Right lung (tissue), 2 donors: ENCODE measurements at regions not wholly inside any gene's neighbourhood (a gene's known extent, or its start where the extent isn't known, plus 50 kb on each side); places are given as distances from the start of the nearest gene placed in this dataset.

Experiments used
- DNase-seq, 2 donors: peaks; one replicate each; pipeline ENCODE4 v3.0.0-alpha.2; 2013

DNA sequence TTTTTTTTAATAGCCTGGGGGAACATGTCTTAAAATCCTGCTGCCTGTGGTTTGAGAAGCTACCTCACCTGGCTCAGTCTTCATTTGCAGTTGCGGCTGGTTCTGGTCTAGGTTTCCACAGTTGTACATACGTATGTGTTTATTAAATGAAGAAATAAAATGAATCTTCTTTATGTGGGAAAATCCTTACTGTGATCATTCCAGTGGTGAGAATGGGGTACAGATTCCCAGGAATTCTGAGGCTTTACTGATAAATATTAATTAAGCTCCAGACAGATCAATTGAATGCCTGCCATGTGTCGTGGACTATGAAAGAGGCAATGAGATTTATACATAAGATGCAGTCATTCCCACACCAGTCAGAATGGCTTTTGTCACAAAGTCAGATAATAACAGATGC lies 356.1 kb upstream of the GRM7 start:
- DNase-seq: no peak

DNA sequence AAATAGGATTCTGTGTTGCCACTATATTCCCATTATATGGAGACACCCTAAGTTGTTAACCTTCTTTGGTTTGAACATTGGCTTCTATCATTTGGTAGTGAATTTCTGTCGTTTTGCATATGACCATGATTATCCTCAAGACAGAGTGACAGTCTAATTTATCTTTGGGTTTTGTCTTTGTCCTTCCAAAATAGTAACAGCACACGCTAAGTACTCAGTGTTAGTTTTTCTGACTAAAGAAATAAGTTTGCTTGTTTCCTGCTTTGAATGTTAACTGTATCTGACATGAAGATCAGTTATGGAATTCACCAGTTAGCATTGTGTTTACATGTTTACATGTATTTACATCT lies 352.5 kb upstream of the GRM7 start:
- no peak for DNase-seq

DNA sequence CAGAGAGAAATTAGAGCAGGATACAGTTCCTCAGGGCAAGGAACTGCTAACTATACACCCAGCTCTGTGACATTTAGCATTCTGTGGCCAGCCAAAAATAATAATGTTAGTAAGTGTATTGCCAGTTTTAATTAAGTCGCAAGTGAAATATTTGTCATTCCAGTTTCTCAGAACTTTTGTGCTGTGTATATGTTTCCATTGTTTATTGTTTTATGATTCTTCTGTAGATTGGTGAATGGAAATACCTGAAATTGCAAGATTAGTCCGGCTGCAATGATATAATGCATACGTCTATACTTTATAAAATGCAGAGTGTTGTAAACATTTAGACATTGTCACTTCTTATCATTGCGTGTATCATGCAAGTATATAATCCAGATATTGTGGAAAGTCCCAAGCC lies 351.3 kb upstream of the GRM7 start:
- no peak for DNase-seq

DNA sequence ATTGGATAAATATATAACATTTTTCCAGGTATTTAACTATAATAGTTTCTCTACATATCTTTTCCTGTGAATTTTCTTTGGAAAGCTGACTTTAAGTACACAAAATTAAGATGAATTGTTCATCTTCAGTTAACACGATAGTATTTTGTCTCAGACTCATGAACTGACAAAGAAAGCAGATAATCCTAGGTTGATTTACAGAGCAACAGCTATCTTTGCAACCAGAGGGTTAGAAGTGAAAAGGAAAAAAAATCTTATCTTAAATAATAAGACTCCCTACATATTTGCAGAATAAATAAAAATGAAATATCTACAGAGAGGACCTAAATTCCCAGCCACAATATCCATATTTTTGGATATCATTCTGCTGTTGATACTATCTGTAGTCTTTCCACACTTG lies 350.2 kb upstream of the GRM7 start:
- no peak for DNase-seq

DNA sequence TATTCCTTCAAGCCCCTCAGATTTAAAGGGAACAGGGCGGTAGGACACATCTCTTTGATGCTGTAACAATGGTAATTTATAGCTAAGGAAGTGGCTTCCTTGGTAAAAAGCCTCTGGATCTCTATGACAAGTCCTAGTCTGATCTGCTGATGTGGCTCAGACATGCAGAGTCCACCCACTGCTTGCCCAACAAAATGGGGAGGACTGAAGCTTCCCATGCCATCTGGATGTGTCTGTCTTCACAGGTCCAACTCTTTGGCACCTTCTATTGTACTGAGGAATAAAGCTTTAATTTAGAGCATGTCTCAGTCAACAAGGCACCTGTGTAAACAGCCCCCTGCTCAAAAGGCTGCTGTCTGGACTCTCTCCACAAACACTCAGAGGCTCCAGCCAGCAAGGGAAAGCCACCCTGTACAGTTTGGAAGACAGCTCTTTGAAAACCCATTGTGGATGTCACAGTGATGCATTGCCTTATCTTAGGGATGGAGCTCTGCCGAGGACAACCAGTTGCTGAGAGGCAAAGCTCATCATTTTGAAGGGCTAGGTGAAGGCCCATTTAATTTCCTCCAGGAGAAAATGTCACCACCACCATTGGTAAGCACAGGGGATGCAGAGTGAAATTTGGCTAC lies 348.6 kb upstream of the GRM7 start:
- DNase-seq: no peak

DNA sequence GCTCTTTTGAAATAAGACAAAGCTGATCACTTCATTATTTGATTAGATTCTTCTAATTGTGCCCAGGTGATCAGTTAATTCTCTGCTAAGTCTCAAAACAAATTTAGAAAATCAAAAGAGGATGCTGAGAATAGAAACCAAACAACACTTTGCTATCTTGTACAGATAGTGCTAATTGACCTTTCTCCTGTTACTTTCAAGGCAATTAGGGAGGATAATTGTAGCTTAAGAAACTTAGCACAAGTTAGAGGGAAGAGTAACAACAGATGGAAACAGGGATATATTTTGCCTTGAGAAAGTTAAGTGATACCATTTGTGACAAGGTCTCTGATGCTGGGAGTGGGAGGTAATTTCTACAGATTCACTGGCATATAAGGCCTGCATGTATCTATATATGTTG lies 344.8 kb upstream of the GRM7 start:
- DNase-seq: no peak

DNA sequence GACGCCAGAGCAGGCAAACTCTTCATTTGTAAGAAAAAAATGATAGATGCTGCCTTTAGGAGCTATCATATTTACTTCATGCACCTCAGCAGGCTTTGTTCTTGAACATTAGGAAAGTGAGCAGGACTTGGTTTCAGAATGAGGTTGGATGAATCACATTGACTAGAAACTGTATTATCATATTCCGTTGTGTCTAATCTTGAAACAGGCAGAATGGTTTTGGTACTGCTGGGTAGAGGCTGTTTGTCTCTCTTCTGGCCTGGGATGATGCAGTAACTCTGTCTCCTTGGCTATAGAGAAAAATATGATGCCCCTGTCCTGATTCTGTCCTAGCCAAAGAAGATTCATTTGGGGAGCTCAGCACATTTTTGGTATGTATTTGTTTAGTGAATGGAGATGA lies 344.2 kb upstream of the GRM7 start:
- DNase-seq: no peak

DNA sequence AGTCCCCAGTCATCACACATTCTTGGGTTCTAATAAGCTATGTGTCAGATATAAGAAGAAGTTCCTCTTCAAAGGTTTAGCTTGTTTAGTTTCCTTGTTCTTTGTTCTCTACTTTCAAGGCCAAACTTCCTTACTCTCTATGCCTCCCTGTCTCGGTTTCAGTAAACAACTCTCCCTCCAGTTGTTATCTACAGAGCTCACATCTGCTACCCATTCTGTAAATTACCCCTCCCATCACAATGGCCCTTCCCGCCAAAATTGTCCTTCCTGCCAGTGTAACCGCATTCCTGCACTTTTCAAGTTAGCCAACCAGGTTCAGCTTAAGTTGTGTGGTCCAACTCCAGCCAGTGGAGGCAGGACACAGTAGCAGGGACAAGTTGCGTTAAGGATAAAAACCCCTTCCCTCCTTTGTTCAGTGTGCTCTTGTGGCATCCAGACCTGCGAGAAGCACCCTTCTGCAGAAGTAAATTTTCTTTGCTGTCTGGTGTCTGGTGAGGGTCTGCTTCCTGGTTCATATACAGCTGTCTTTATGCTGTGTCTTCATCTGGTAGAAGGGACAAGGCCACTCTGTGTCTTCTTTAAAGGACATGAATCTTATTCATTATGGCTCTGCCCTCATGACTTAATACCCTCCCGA lies 342.1 kb upstream of the GRM7 start:
- DNase-seq: no peak

DNA sequence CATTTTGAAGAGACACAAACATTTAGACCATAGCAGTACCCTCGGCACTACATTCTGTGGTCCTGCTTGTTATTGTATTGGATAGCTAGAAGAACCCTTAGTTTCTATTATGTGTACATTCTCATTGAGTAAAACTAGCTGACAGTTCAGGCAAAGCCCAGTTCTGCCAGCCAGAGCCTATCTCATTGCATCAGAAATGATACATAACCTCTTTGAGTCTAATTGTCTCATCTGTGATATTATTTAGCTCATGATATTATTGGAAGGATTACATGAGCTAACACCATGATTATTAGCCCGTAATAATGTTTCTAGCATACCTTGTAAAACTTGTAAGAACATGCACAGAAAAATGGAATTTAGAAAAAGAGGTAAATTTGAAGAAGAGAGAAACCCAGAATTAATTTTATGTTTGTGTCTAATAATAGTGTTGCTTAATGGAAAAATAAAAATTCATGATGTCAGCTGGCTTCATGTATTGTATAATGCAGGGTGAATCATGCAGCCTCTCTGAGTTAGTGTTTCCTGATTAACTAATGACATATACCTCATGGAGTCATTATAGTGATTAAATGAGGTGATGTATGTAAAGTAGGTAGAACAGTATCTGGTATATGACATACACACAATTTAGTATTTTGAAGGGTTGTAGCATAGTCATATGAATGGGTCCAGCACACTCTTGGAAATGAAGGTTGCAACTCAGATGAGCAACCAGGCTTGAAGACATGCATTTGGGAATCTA lies 339.4 kb upstream of the GRM7 start:
- DNase-seq: no peak

DNA sequence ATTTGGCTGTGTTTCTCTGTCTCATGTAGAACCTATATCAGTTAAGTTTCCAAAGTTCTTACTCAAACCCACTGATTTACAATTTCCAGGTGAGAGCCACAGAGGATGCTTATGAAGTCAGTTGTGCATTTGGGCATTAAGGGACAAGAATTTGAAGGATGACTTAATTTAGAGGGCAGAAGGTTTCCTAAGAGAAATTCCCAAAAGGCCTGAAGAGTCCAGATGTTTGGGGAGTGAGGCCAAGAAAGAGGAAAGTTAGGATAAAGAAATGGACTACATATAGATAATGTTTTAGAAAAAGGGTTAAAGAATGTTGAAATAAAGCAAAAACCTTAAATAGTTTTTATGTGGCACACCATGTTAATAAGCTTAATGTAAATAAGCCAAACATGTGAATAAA lies 338.7 kb upstream of the GRM7 start:
- no peak for DNase-seq

DNA sequence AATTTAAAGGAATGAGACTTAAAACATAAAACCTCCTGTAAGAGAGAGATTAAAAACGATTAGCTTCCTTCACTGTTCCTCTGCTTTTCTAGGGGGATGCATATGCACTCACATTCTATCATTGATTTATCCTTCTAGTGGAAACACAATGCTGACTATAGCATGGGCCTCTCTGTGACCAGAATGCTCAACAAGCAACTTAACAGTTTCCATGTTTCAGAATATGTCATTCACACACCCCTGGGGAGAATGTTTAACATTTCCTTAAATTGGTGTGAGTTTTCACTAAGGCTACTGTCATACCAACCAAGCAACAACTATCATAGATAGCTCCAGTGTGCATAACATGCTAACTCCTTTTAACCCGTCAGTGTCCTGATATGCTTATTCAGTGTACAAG lies 337.9 kb upstream of the GRM7 start:
- no peak for DNase-seq

DNA sequence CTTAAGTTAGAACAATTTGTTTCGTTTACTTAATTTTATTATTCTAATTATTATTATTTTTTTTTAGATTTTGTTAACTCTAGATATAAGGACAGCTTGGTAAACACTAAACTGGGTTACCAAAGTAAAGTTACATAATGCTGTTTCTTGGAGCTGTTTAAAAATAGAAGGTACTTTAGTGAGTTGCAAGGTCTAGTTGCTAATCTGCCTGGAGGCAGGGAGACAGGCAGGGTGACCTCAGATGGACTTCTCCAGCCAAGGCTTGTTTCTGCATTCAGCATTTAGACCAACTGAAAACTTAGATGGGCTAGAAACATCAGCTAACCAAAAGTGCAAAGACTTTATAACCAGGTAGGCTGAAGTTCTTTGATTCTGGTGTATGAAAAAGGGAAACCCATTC lies 336.4 kb upstream of the GRM7 start:
- no peak for DNase-seq

DNA sequence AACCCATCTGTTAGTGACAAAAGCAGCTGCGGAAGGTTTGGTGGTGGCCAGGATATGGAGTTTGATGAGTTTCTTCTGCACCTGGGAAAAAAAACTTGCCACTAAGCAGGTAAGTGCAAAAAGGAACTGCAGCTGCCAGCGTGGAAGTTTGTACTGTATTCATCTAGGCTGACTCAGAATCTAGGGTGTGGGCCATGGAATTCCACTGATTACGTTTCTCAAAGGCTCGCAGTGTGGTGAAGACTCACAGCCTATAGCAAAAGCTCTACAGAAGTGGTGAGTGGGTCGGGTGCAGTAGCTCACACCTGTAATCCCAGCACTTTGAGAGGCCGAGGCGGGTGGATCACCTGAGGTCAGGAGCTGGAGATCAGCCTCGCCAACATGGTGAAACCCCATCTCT lies 334.6 kb upstream of the GRM7 start:
- no peak for DNase-seq

DNA sequence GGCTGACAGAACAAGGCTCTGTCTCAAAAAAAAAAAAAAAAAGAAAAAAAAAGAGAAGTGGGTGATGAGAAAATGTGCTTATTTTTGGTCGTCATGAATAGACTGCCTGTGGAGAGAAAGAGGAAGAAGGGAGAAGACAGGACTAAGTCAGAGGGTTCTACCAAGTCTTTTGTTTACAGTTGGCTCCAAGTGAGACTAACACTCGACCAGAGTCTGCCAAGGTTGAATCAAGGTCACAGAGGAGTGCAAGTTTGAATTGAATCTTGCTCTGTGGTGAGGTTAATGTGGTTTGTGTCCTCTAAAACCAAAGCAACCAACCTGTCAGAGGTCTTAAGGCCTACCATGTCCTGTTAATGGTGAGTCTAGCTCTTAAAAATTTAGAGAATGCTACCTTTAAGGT lies 334.1 kb upstream of the GRM7 start:
- no peak for DNase-seq

DNA sequence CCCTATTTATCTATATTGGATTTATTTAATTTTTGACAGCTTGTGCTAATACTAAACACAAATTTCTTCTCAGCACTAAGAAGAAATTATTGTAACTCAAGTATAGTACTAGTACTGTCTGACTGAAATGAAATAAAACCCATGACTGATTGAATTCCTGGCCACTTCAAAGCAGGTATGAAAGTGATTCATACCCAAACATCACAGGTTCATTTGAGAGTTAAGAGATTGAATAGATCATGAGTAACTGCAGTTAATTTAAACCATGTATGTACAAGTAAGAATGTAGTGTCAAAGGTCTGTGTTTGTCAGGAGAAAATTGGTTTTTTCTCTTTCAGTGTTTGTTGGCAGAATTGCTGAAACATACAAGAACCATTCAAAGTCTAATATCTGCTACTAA lies 332.0 kb upstream of the GRM7 start:
- DNase-seq: no peak

DNA sequence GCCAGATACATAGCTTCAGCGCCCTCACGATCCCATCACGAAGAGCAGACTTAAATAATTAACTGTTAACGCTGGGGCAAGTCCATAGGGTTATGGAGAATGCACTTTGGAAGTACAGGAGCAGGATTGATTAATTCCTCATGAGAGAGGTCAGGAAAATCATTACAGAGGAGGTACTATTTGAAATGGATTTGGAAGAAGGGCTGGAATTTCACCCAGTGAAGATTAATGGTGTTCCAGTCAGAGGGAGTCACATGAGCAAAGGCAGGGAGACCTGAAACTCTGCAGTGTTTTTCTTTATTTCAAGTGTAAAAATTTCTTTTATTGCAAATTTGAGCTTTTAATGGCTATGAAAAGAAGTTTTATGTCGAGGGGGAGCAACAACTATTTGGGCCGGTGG lies 329.8 kb upstream of the GRM7 start:
- no peak for DNase-seq

DNA sequence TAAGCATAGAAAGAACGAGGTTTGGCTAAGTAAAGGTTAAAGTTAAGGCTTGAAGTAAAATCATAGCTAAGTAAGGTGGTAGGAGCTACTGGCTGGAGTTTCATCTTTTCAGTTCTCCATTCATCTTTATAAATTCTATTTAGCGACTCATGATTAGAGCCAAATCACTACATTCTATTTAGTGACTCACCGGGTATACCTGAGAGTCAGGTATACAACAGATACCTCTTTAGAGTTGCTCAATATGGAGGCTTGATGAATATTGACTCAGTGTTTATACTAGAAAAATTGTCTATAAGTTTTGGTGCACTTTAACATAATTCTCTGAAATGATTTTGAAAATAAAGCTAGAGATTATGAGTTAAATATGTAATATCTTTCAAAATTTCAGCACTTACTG lies 328.8 kb upstream of the GRM7 start:
- DNase-seq: no peak

DNA sequence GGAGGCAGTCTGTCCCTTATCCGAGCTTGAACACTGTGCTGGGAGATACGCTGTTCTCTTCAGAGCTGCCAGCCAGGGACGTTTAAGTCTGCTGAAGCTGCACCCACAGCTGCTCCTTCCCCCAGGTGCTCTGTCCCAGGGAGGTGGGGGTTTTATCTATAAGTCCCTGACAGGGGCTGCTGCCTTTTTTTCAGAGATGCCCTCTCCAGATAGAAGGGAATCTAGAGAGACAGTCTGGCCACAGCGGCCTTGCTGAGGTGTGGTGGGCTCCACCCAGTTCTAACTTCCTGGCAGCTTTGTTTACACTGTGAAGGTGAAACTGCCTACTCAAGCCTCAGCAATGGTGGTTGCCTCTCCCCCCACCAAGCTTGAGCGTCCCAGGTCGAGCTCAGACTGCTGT lies 319.9 kb upstream of the GRM7 start:
- no peak for DNase-seq

DNA sequence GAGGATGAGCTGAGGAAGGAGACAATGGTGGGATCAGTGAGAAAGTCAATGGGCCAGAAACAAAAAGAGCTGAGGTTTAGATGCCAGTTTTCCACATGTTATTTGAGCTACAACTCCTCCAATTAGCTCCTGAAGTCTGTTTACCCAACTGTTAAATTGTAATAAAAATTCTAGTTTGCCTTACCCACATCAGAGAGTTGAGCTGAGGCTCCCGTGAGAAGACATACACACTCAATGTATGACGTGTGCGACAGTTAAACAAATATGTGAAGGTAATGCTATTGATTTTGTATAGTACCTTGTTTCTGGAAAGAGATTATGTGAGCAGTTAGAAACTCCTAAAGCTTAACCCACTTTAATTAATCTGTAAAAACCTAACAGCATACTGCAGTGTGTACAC lies 318.1 kb upstream of the GRM7 start:
- DNase-seq: no peak

DNA sequence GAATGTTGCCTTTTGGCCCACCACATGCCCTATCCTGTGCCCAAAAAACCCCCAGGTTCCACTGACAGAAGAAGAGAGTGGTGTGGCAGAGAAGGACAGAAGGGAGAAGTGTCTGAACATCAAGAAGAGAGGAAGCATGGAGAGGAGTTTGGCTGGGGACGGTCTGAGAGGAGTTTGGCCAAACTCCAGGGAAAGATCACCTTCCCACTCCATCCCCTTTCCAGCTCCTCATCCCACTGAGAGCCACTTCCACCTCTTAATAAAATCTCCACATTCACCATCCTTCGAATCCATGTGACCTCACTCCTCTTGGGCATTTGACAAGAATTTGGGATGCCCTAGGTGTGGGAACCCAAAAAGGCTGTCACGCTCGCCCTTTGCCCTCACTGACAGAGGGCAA lies 311.6 kb upstream of the GRM7 start:
- DNase-seq: no peak

DNA sequence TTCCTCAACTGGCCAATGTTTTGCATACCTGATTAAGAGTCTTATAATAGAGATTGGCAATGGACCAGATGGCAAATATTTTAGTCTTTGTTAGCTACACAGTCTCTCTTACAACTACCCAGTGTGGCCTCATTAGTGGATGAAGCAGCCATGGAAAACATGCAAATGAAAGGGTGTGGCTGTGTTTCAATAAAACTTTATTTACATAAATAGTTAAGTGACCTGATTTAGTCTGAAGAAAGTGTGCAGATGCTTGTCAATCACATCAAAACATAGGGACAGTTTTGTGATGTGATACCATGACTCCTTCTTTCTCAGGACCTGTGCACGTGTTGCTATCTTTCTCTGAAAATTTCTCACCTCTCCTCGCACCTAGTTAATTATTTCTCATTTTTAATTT lies 309.8 kb upstream of the GRM7 start:
- no peak for DNase-seq

DNA sequence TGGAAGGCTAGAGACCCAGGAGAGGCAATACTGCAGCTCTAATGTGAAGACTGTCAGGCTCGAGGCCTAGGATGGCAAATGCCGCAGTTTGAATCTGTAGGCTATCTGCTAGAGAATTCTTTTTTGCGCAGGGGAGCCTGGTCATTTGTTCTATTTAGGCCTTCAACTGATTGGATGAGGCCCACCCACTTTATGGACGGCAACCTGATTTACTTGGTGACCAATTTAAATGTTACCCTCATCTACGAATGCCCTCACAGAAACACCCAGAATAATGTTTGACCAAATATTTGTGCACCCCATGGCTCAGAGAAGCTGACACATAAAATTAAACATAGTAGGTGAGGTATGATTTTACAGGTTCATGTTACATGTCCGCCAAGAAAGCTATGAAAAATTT lies 300.7 kb upstream of the GRM7 start:
- no peak for DNase-seq

DNA sequence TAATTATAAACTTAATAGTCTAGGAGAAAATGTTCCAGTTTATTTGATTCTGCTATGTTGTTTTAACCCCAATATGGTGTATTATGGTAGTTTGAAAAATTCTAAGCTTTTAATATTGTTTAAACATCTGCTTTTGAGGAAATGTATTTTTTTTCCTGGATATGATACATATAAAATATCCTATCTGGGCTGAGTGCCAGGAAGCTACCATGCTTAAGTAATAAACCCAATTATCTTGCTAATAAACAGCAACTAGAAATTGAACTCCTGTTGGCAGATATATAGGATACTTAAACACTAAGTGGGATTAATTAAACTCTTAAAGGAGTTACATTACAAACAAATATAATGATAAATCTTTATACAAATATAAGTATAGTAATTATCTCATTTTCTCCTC lies 293.7 kb upstream of the GRM7 start:
- no peak for DNase-seq

DNA sequence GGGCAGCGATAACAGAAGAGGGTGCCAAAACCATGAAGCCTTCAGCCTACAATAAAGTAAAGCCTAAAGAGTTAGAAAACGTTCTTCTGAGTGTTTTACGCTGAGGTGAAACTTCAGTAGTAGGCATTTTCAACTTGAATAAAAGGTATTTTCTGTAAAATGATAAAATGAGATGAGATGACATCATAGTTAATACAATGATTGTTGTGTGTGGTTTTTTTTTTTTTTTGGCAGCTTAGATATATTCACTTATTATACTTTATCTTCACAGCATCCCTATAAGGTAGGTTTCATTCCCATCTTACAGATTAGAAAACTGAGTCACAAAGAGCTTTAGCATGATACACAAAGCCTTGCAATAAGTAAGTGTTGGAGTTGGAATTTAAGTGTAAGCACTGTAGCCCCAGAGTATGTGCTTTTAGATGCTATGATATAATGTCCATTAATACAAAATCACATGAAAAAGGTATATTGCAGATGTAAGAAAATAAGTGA lies 291.9 kb upstream of the GRM7 start:
- no peak for DNase-seq
